GM21515 (cell line): ENCODE measurements at regions not wholly inside any gene's neighbourhood (a gene's known extent, or its start where the extent isn't known, plus 50 kb on each side); places are given as distances from the start of the nearest gene placed in this dataset.
"Not testable (repeated sequence)": the region's sequence is repeated elsewhere in the genome, so short reads cannot be mapped to it uniquely, and the experiment has no call there.

Source experiments
- ATAC-seq: cut with Tn5 transposase; IDR thresholded peaks from one replicate; pipeline ENCODE4 v1.9.1; 2021; ENCODE audit not compliant: unreplicated experiment

DNA sequence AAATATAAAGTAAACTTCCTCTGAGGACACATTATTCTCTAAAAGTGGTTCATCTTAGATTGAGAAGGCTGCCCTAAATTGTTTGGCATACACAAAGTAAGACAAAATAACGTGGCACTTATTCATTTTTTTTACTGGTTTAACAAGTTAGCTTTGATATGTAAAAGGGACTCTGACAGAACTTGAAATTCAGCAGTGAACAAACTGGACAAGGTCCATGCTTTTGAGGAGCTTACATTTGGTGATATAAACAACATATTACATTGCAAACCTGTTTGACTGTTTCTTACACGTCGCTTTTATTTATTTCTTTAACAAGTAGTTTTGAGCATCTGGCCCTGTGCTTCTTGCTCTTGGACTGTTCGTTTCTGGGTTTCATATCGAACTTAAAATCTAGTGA, 253.1 kb upstream of the POM121L12 start:
- no peak for ATAC-seq

DNA sequence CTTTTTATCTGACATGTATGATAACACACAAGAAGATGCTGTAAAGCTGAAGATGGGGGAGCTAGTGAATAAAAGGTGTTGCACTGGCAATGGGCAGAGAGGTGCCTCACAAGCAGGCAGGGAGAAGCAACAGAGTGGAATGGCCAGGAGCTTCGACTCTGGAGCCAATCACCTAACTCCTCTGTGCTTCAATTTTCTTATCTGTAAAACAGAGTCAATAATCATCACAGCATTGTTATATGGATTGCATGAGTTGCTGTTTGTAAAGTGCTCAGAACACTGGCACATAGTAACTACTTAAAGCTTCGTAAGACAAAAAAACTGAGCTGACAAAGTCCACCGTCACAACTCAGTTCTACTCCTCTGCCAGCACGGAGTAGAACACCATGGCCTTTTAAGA, 254.2 kb upstream of the POM121L12 start:
- ATAC-seq = no peak

DNA sequence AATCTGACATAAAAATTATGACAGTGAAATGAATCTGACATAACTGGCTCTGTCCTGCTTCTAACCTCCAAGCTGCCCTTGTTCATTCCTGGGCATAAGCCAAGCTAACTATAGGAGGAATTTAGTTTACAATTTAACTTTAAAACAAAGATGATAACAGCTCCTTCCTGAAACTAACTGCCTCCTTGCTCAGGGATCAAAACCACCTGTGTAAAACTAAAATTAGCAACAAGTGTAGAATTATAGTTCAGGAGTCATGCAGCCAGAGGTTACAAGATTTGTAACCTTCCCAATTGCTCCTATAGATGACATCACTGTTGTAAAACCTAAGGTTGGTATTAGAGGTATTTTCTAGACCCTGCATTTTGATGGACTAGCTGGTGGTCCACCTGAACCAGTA, 256.4 kb upstream of the POM121L12 start:
- ATAC-seq = no peak

DNA sequence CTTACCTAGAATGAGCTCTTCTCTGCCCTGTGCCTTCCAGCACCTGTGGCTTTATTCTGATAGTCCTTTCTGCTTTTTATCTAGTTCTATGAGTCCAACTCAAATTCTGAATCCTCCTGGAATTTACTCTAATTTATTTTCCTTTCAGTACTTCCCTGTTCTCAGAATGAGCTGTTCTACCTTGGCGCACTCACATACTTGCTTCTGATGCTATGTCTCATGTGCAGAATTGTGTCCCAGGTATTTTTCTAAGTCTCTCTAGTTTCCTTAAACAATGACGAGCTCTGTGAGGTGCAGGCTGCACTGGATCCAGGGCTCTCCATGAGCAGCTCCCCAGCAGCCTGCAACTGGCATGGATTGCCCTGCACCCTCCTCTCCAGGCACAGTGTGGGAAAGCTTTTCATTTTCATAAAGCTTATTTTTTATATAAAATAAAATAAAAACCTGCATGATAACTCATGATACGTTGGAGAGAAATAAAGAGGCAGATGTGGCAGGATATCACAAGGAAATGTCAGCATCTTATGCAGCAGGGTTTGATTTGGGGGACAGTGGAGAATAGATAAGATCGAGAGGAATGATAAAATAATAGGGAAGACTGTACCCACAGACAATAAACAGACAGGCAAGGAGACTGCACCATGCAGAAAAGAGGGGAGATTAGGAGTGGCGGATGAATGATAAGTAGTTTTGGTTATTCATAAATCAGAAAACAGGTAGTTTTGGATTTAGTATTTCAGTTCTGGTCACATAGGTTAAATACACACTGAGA, 258.2 kb upstream of the POM121L12 start:
- ATAC-seq = no peak

DNA sequence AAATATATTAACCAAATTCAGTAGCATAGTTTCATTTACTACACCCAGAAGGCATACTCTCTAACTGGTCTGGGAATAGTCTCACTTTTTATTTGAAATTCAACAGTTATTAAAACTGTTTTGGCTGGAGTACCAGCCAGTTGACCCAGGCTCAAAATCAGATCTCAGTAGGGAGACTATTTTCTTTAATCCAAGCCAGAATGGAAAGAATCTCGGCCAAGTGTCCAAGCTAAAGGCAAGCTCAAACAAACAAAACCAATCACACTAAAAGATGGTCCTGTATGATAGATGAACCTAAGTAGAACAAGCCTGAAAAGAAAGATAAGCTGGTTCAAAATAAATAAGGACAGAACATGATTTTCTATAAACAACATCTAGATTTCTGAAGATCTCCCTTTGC, 259.6 kb upstream of the POM121L12 start:
- no peak for ATAC-seq

DNA sequence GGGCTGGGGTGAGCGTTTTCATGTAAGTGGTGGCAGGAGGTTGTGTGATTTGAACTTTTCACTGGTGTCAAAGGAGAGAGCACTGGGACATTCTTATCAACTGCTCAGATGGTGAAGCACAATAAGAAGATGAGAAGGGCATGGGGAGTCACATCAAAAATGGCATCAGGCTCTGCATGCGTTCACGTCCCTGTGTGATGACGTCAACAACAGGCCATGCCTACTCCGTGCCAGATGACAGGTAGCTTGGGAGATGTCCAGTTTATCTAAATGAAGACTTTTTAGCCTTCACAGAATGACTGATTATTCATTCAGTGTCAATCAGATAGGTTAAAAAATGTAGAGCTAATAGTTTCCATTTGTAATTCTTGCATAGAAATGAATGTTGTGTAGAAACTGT, 264.3 kb upstream of the POM121L12 start:
- ATAC-seq = no peak

DNA sequence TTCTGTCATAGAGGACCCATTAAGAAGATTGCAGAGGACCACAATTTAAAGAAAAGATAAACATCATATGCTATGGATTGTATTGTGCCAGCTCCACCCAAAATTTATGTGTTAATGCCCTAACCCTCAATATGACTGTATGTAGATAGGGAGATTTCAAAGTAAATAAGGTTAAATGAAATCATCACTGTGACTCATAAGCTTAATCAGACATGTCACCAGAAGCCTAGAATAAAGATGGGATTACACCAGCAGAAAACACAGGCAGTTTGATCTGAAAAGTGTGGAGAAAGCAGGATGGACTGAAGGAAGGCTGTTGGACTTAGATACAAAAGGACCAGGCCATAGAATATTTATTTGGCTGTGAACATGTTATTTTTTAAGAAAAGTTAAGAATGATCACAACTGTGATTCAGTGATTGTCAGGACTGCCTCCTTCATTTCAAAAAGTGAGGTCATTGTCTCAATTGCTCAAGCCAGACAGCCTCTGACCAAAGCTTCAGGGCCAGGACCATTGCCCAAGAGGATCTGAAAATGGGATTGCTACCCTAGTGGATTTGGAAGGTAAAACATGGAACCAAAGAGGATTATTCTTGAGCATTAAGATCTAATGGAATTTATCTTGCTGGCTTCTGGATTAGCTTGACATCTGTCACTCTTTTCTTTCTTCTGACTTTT, 270.8 kb upstream of the POM121L12 start:
- ATAC-seq = no peak

DNA sequence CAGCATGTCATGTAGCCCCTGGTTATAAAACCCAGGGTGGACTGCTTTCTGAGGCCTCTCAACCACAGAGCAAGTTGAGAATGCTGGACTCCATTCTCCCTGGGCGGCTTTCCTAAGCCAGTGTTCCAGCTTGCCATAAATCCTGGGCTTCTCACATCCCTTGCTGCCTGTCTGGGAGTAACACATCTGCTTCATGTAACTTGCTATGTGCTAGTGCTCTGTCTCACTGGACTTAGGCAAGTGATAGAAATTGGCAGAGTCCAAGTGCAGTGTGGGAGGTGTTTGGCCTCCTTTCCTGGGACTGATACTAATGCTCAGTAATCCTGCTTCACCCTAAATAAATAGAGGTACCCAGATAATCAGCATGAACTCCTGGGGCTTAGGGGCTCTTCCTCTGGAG, 277.1 kb upstream of the POM121L12 start:
- no peak for ATAC-seq

DNA sequence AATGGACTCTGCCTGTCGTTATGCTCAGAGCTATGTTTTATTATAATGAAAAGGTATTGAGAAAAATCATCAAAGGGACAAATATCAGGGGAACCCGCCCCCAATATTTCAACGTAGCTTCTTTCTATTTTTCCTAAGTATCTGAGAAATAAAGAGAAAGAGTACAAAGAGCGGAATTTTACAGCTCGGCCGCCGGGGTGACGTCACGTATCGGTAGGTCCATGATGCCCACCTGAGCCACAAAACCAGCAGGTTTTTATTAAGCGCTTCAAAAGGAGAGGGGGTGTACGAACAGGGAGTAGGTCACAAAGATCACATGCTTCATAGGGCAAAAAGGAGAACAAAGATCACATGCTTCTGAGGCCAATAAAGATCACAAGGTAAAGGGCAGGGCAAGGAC, 281.6 kb upstream of the POM121L12 start:
- ATAC-seq = no peak

DNA sequence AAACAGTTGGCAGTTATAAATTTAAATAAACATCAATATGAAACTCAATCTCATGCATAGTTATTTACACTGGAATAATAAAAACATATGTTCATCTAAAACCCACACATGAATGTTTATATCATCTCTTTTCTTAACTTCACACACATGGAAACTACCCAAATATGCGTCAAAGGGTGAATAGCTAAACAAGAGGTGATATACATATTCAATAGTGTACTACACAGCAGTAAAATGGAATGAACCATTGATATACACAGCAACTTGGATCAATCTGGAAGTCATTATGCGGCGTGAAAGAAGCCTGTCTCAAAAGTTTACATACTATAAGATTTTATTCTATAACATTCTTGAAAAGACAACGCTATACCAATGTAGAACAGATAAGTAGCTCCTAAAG, 282.5 kb upstream of the POM121L12 start:
- no peak for ATAC-seq

DNA sequence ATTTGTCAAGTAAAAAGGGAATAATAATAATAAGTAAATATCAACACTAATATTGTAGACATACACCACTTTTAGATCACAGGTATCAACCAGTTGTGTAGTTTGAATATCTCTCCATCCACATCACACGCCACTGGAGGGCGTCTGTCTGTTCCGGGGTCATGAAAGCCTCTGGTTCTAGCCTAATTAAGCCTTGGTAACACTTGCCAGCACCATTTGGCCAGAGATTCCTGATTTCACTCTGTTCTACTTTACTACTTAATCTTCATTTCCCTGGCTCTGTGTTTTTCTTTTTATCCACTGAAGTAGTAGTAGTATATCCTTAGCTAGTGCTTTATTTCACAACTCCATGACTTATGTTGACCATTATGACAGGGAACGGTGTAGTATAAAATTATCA, 285.6 kb upstream of the POM121L12 start:
- ATAC-seq = no peak

DNA sequence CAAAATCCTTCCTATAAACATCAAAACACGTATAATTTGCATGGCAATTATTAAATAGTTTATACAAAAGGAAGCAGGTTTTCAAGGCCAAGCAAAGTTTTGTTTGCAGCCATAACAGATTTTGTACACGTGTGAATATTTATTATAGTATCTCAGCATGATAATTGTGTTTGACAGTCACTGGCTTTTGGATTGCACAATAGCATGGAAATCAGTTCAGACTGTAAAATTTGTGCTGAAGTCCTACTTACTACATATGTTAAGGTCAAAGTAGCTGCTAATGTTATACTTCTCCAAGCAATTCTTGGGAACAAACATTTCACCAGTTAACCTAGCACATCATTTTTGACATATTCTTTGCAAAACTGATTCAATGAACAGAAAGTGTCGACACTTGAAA, 287.6 kb upstream of the POM121L12 start:
- ATAC-seq = no peak

DNA sequence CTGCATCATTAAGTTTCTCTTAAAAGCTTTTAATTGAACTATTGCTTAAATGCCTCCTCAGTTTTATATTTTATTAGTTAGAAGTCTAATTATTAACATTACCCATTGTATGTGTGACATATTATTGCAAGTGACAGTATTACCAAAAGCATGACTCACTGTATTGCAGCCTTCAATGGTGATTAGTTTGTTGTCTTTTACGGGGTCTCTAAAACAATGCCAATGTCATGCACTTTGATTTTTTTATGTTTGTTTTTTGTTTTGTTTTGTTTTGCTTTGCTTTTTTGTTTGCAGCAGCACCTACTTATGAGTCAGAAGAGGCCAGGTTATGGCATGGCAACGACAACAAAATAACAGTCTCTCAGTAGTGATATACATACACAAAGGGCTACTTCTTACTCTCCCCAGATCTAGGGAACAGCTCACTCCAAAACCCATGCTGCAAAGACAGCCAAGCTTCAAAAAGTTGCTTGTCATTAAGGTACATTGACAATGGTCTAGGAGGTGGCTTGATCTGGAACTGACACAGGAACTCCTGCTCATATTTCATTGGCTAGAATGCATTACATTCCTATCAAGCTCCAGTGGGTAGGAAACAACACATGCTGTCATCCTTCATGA, 293.7 kb upstream of the POM121L12 start:
- ATAC-seq = no peak

DNA sequence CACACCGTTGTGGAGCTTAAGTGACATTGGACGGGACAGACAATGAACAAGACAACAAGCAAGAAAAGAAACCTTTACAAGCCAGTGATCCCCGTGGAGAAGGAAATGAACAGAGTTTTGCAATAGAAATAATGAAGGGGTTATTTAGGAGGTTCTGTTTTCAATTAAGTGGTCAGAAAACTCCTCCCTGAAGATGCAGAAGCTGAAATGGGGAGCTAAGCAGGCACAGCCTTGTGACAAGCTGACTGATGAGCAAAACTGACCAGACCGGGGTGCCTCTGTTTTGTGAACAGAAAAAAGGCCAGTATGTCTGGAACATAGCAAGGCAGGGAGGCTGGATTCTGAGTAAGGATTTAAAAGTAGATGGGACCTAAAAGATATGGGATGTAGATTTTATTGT, 299.8 kb upstream of the POM121L12 start:
- ATAC-seq = no peak

DNA sequence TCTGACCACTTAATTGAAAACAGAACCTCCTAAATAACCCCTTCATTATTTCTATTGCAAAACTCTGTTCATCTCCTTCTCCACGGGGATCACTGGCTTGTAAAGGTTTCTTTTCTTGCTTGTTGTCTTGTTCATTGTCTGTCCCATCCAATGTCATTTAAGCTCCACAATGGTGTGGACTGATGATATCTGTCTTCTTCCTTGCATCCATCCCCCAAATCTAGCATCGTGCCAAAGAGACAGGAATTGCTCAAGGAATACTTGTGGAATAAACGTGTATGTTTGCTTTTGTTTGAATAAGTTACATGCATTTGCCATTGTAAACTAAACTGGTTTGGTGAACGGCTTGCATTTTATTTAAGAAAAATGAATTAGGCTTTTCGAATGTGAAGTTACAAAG, 306.8 kb upstream of the POM121L12 start:
- ATAC-seq = not testable (repeated sequence)

DNA sequence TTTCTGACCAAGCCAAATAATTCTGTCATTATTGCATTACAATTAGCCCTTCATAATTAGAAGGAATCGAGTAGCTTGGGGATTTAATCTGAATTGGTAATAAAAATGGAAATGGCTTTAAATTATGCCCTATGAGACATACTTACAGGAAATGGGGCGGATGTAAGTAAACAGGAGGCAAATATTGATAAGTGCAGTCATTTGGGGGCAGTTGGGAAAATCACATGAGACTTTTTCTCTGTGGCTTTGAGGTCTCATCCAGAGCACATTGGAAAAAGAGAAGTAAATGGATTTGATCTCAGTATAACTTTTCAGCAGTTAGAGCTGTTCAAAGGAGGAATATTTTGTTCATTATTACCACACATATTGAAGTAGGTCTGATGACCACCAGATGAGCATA, 307.8 kb upstream of the POM121L12 start:
- ATAC-seq = no peak

DNA sequence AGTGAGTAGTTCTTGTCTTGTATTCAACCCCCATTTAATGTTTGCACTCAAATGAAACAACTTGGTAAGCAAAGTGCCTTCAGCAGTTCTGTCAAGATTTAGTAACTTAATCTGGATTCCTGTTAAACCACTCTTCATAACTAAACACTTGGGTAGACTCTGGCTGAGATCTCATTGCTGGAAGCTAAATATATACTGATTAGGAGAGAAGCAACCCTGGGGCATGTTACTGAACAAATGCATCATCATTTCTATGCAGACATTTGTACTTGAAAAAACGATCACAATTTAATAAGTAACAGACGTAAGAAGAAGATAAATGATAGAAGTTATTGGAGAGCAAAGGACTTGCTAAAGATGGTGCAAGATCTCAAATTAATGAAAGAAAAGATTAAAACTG, 308.4 kb upstream of the POM121L12 start:
- no peak for ATAC-seq

DNA sequence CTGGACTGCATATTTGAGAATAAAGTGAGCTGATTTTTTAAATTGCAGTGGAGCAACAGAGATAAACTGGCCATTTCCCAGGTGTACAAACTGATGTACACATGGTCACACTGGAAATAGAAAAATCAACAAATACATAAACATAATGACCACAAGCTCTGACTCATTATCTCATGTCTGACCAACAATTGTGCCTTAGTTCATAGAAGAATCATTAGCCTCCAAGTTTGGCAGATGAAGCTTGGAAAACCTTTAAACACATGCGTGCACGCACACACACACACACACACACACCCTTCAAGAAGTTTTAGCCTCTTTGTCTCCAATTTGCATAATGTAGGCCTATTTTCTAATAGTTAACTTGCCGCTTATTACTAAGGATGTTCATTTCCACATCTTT, 308.9 kb upstream of the POM121L12 start:
- no peak for ATAC-seq

DNA sequence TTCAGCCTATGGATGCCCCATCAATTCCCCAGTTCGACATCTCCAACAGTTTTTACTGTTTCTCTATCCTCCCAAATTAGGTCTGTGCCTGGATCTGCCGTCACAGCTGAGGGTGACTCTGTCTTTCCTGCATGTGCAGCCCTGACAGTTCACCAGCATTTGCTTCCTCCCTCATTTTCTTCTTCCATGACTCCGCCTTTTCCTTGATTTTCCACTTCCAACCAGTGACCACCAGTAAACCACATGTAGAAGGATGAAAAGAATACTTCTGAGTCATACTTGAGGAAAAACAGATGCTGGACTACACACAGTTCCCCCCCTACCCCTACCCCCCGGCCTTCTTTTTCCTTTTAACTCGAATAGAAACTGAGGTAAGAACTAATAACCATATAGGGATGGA, 311.8 kb upstream of the POM121L12 start:
- ATAC-seq = no peak

DNA sequence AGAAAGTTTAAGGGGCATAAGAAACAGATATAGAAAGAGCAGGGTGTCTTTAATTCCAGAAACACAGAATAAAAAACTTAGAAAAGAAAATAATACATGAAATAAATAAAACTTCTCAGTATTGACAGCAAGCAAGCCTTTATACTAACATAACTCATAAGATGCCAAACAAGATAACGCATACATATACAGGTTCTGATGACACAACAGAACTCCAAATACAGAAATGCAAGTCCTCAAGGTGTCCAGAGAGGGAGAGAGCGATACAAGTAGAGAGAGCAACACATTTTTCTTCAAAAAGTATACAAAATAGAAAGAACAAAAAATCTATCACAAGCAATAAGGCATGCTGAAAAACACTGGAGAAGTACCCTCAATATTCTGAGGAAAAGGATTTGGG, 314.6 kb upstream of the POM121L12 start:
- no peak for ATAC-seq

DNA sequence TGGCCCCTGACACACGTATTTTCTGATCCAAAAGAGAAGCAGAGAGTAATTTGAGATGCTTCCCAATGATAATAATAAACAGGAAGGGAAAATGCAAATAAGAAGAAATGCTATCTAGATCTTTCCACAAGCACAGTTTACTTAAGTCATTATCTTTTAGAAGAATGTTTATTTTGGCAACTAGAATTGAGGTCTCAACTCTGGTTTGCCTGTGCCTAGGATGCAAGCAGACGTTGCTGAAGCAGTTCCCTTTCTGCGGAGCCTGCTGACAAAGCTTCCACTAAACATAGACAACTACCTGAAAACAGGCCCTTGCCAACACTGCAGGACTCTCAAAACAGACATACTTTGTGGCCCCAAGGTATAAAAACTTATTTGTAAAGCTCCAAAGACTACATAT, 315.8 kb upstream of the POM121L12 start:
- ATAC-seq = no peak

DNA sequence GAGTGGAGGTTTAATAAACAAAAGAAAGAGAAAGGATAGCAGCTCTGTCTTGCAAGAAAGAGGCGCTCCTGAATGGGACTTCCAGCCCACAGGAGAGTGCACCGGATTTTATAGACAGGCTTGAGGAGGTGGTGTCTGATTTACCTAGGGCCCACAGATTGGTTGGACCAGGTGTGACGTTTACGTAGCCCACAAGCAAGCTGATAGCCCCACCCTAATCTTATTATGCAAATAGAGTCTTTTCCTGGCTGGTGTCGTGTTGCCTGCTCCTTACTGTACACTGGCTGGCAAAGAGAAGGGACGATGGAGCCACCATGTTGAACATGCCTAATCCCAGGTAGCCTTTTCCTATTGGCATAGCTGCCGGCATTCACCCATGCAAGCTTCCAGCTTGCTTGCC, 319.7 kb upstream of the POM121L12 start:
- no peak for ATAC-seq
